ENCODE measurements at regions not wholly inside any gene's neighbourhood (a gene's known extent, or its start where the extent isn't known, plus 50 kb on each side); places are given as distances from the start of the nearest gene placed in this dataset.
A peak's percentile ranks its signal among the peaks of the same experiment; 100 is the strongest.
"Not testable (repeated sequence)": the region's sequence is repeated elsewhere in the genome, so short reads cannot be mapped to it uniquely, and the experiment has no call there.

- not testable (repeated sequence) for H3K27me3 Mint-ChIP-seq; H3K9me3 Mint-ChIP-seq; H3K36me3 Mint-ChIP-seq (ENCODE audit: low read depth)
- peak overlapping the region; percentile 55 for H3K4me3 Mint-ChIP-seq
- H3K4me1 Mint-ChIP-seq (ENCODE audit: low read depth) = peaks cover 12% of the 10 kb centered on the region
- peak overlapping the region; percentile 79 for H3K27ac Mint-ChIP-seq
- peak; percentile 64 for DNase-seq
These were observed 53.3 kb downstream of the FOXD4L1 start for GRCh38 chr2:113551637-113552318.

- H3K27ac Mint-ChIP-seq; H3K36me3 Mint-ChIP-seq (ENCODE audit: low read depth): not testable (repeated sequence)
These were observed 61.4 kb downstream of the FOXD4L1 start for GRCh38 chr2:113559820-113560219.

GRCh38 chr2:113562662-113563061 lies 64.2 kb downstream of the FOXD4L1 start:
- not testable (repeated sequence) for DNase-seq; H3K36me3 Mint-ChIP-seq (ENCODE audit: low read depth); H3K4me3 Mint-ChIP-seq

More at GRCh38 chr2:113559820-113560219, 61.4 kb downstream of the FOXD4L1 start:
- H3K9me3 Mint-ChIP-seq; H3K4me1 Mint-ChIP-seq (ENCODE audit: low read depth); H3K4me3 Mint-ChIP-seq; DNase-seq; H3K27me3 Mint-ChIP-seq: not testable (repeated sequence)

GRCh38 chr2:113566674-113567480 lies 60.2 kb upstream of the RABL2A start:
- H3K4me3 Mint-ChIP-seq; H3K4me1 Mint-ChIP-seq (ENCODE audit: low read depth); H3K27me3 Mint-ChIP-seq; DNase-seq; H3K9me3 Mint-ChIP-seq; H3K27ac Mint-ChIP-seq; H3K36me3 Mint-ChIP-seq (ENCODE audit: low read depth): not testable (repeated sequence)

More at GRCh38 chr2:113562662-113563061, 64.2 kb downstream of the FOXD4L1 start:
- H3K27me3 Mint-ChIP-seq; H3K4me1 Mint-ChIP-seq (ENCODE audit: low read depth); H3K9me3 Mint-ChIP-seq; H3K27ac Mint-ChIP-seq: not testable (repeated sequence)

GRCh38 chr2:113567481-113567849 lies 59.6 kb upstream of the RABL2A start:
- H3K36me3 Mint-ChIP-seq (ENCODE audit: low read depth); H3K4me3 Mint-ChIP-seq; H3K27me3 Mint-ChIP-seq: not testable (repeated sequence)

GRCh38 chr2:113568231-113568630 lies 58.8 kb upstream of the RABL2A start:
- not testable (repeated sequence) for H3K36me3 Mint-ChIP-seq (ENCODE audit: low read depth); H3K27ac Mint-ChIP-seq; DNase-seq; H3K4me3 Mint-ChIP-seq; H3K27me3 Mint-ChIP-seq; H3K4me1 Mint-ChIP-seq (ENCODE audit: low read depth); H3K9me3 Mint-ChIP-seq

More at GRCh38 chr2:113567481-113567849, 59.6 kb upstream of the RABL2A start:
- DNase-seq; H3K27ac Mint-ChIP-seq; H3K4me1 Mint-ChIP-seq (ENCODE audit: low read depth); H3K9me3 Mint-ChIP-seq: not testable (repeated sequence)

- not testable (repeated sequence) for H3K27ac Mint-ChIP-seq; H3K4me1 Mint-ChIP-seq (ENCODE audit: low read depth); DNase-seq; H3K27me3 Mint-ChIP-seq; H3K36me3 Mint-ChIP-seq (ENCODE audit: low read depth); H3K4me3 Mint-ChIP-seq; H3K9me3 Mint-ChIP-seq
These were observed 57.0 kb upstream of the RABL2A start for GRCh38 chr2:113570082-113570481.

- H3K4me3 Mint-ChIP-seq; H3K4me1 Mint-ChIP-seq (ENCODE audit: low read depth); H3K27ac Mint-ChIP-seq; DNase-seq; H3K27me3 Mint-ChIP-seq; H3K36me3 Mint-ChIP-seq (ENCODE audit: low read depth); H3K9me3 Mint-ChIP-seq: not testable (repeated sequence)
These were observed 56.5 kb upstream of the RABL2A start for GRCh38 chr2:113570509-113571009.

GRCh38 chr2:113571482-113572068 lies 55.5 kb upstream of the RABL2A start:
- H3K27ac Mint-ChIP-seq; H3K36me3 Mint-ChIP-seq (ENCODE audit: low read depth); DNase-seq; H3K27me3 Mint-ChIP-seq; H3K4me3 Mint-ChIP-seq; H3K4me1 Mint-ChIP-seq (ENCODE audit: low read depth); H3K9me3 Mint-ChIP-seq: not testable (repeated sequence)

- DNase-seq; H3K4me3 Mint-ChIP-seq; H3K4me1 Mint-ChIP-seq (ENCODE audit: low read depth); H3K27me3 Mint-ChIP-seq; H3K36me3 Mint-ChIP-seq (ENCODE audit: low read depth); H3K9me3 Mint-ChIP-seq; H3K27ac Mint-ChIP-seq: not testable (repeated sequence)
These were observed 51.3 kb upstream of the RABL2A start for GRCh38 chr2:113575721-113576120.

- not testable (repeated sequence) for H3K4me3 Mint-ChIP-seq; H3K27ac Mint-ChIP-seq; H3K36me3 Mint-ChIP-seq (ENCODE audit: low read depth); H3K4me1 Mint-ChIP-seq (ENCODE audit: low read depth); DNase-seq; H3K27me3 Mint-ChIP-seq; H3K9me3 Mint-ChIP-seq
These were observed 50.7 kb upstream of the RABL2A start for GRCh38 chr2:113576353-113576752.
